GM19452 (cell line): ENCODE measurements at regions not wholly inside any gene's neighbourhood (a gene's known extent, or its start where the extent isn't known, plus 50 kb on each side); places are given as distances from the start of the nearest gene placed in this dataset.

Experiments used
- ATAC-seq: cut with Tn5 transposase; IDR thresholded peaks from one replicate; pipeline ENCODE4 v1.9.1; 2021; ENCODE audit not compliant: unreplicated experiment

- ATAC-seq, result no peak
Measured at GRCh38 chr20:58004146-58004545, 224.3 kb downstream of the ANKRD60 start.

- no peak for ATAC-seq
Measured at GRCh38 chr20:58003525-58003924, 224.9 kb downstream of the ANKRD60 start.

DNA sequence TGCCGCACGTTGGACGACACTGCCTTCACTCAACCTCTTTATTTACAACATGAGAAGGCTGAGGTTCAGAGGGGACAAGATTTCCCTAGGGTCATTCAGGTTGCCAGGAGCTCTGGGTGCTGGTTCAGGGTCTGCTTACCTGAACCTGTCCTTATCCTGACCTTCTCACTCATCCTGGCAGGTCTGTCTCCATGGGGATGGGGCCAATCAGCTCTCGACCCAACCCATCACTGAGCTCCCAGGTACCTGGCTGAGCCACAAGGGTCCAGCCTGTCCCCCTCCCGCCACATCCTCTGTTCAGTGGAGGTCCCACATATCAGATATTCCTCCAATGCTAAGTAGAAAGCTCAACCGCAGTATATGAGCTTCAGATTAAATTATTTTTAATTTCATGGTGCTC is 225.6 kb downstream of the ANKRD60 start:
- no peak for ATAC-seq

DNA sequence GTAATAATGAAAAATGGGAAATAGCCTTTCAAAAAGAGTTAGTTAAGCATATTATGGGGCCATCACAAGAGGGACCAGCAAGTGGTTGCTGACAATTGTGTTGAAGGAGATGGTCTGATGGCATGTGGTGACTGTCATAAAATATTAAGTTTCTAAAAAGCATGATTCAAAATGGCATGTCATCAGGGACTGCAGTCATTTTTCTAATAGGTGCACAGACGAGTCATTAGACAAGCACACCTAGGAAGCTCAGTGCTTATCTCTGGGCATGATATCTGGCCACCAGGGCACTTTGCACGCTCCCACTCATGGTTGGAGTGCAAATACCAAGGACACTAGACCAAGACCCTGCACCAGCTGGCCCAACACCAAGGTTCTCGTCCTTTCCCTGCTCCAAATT is 226.5 kb downstream of the ANKRD60 start:
- no peak for ATAC-seq

DNA sequence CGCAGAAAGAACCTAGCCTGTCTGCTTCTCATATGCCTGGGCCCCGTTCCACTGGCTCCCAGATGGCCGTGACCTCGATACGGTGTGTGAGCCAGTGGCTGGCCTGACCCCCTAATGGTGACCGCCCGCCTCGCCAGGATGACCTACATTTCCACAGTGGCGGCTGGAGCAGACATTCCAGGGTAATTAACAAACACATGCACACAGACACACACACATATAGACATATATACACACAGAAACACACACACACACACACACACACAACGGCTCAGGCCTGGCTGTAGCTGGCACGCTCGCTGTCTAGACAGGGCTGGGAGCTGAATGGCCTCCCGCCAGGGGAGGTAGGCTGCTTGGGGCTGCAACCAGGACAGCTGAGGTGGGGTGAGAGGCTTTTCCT is 227.1 kb downstream of the ANKRD60 start:
- no peak for ATAC-seq

GRCh38 chr20:58000861-58001260 is 227.6 kb downstream of the ANKRD60 start:
- ATAC-seq, result no peak

- no peak for ATAC-seq
Measured at GRCh38 chr20:57999465-58000111, 228.9 kb downstream of the ANKRD60 start.

GRCh38 chr20:57998981-57999464 is 229.4 kb downstream of the ANKRD60 start:
- ATAC-seq, result no peak

DNA sequence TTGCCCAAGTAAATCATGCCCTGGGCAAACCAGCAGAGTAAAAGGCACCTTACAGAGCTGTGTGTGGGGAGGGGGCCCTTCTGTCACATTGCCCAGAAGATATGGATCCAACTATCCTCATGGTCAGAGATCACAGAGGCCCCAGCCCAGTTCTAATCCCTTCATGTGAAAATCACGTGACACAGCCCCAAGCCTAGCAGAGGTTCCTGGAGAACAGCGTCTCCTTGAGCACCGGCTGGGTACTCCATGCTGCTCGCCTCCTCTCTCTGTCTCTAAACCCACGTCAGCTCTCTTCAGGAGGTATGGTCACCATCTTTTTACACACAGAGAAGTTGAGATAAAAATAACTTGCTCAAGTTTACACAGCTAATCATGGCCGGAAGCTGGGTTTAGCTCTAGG is 230.2 kb downstream of the ANKRD60 start:
- no peak for ATAC-seq

- no peak for ATAC-seq
Measured at GRCh38 chr20:57996936-57997890, 231.2 kb downstream of the ANKRD60 start.

DNA sequence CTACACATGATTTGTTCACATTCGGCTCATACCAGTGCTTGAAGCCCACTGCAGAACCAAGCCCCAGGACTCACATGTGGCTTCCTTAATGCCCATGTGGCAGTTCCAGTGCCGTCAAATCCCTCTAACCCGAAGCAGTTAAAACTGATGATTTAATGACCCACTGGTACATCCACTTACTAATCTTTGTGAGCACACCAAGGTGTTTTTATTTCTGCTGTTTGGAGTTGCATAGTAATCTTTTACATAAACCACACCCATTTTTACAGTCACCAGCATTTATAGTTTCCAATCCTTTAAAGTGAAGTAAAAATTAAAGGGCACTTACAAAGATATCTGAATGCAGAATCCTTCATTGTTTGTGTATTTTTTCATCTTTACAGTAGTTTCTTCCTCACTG is 232.0 kb downstream of the ANKRD60 start:
- ATAC-seq, result no peak

DNA sequence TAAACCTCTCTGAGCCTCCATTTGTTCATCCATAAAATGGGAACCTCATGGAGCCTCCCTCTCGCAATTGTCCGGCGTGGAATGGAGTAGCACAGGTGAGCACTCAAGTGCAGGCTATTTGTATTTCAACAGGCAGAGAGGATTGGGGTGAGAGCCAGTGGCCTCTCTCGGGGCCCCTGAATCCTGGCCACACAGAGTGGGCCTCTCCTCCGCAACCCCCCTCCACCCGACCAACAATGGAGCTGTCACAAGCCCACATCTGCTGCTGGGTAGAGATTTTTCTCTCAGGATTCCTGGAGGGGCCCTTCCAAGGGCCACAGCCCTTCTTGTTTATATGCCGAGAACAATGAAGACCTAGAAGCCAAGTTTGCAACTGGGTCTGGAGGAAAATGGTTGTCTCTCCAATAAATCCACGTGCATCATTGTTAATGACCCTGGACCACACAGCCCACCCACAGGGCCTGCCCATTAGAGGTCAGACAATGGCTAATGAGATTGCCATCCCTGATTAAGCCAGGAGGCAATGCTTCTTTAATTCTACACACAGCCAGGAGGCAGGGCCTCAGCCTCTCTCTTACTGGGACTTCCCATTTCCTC is 233.0 kb downstream of the ANKRD60 start:
- ATAC-seq, result no peak

DNA sequence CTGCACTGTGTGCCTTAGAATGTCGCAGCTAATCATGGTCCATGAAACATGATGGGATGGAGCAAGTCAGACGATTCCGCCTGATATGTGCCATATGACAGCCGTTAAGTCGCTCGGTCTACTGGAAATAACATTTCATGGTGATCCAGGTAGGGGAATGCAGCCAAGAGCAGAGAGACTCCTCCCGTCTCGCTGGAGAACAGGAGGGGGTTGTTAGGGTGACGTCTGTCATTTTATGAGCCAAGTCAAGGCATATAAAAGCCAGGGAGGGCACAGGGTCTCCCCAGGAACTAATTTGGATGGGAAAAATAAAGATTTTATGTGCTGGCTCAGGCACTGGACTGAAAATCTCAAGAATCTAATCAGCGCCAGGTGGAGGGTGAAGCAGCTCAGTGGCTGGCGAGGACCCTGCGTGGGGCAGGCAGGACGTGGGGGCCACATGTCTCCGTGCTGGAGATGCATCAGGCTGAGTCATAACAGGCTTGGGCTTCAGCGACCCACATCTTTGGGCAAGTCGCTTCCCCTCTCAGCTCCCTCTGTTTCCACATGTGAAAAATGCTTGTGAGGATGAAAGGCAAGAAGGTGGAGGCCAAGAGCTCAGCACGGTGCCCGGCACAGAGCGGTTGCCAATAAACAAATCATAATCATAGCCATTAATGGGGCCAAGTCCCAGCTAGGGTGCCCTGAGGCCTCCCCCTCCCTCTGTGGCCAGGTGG is 234.6 kb downstream of the ANKRD60 start:
- no peak for ATAC-seq

- ATAC-seq, result no peak
Measured at GRCh38 chr20:57991211-57991881, 237.1 kb downstream of the ANKRD60 start.

GRCh38 chr20:57990396-57990987 is 238.0 kb downstream of the ANKRD60 start:
- no peak for ATAC-seq

- ATAC-seq, result no peak
Measured at GRCh38 chr20:57988828-57989227, 239.6 kb downstream of the ANKRD60 start.

DNA sequence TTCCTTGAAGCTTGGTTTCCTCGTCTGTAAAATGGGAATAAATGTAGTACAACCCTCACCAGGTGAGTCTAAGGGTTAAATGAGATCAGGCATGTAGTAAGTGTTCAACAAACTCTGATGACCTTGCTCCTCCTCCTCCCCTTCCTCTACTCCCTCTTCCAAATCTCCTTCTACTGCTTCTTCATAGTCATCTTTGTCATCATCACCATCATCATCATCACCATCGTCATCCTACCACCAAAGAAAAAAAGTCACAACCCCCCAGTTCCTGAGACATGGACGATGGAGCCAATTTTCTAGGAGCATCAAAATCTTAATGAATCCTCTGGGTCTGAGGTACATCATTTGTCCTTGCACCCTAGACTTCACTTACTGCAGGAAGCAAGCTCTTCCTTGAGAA is 240.0 kb downstream of the ANKRD60 start:
- ATAC-seq, result no peak

DNA sequence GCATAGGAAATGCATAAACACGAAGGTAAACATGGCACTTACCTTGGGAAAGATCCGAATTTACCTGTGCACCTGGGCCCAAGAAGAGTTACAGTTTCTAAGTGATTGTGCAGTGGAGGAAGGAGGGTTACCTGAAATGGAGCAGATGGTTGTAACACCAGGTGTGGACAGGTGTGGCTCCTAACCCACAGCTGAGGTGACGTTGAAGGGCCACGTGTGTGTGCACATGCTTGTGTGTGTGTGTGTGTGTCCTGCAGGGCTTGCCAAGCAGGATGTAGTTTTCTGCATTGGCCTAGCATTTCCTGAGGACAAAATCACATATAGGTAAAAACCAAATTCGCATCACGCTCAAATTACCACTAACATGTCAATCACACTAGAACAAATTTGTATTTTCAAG is 240.8 kb downstream of the ANKRD60 start:
- no peak for ATAC-seq

DNA sequence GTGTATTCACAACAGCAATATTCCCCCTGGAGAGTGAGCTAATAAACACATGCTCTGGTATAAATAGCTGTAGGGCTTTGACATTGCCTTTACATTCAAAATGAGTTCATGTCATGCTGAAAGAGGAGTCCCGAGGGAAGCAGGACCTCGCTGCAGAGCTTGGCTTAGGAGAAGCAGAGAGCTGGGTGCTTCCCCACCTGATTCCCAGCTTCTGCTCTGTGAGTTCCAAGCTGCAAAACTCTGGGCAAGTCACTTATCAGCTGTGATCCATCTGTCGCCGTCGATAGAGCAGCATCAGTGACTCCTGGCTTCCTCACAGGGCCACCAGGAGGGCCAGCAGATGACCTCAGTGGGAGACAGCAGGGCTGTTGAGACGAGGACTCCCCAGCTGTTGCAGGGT is 241.8 kb downstream of the ANKRD60 start:
- ATAC-seq, result no peak

DNA sequence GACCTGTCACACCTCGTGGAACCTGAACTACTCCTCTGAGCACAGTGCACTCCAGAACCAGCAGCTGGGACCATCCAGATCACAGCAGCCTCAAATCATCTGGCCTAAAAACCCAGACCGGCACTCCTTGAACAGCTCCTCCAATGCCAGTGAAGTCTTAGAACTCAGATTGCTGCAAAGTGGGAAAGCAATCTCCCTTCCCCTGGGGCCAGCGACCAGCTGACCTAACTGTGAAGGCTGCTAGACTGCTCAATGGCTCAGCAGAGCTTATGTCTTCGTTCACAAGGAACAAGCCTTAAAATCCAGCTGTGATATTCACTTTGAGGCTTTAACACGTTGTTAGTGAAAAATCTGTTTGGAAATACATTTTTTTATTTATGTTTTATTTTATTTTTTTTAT is 243.2 kb downstream of the ANKRD60 start:
- no peak for ATAC-seq
